SKM-1 (cell line): ENCODE measurements at regions not wholly inside any gene's neighbourhood (a gene's known extent, or its start where the extent isn't known, plus 50 kb on each side); places are given as distances from the start of the nearest gene placed in this dataset.

Experiments
- DNase-seq: peaks from one replicate; lab custom pipeline; 2025; ENCODE audit not compliant: unreplicated experiment; lab: John Stamatoyannopoulos, UW

GRCh38 chr16:66266436-66267291 is 99.8 kb upstream of the CDH5 start:
- no peak for DNase-seq

- DNase-seq: no peak
Observed at GRCh38 chr16:66265556-66266141, 100.8 kb upstream of the CDH5 start.

DNA sequence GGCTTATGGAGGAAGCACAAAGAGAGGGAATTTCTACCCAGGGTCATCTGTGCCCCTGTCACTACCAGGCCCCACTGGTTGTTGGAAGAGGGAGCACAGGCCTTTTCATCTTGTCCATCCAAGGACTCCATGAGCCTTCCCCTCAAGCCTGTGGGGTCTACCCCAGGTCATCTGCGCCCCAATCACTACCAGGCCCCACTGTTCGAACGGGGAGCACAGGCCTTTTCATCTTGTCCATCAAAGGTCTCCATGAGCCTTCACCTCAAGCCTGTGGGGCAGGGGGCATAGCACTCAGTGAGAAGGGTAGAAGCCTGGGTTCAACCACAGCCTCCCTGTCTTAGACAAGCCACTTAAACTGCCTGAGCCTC is 101.5 kb upstream of the CDH5 start:
- DNase-seq: no peak

DNA sequence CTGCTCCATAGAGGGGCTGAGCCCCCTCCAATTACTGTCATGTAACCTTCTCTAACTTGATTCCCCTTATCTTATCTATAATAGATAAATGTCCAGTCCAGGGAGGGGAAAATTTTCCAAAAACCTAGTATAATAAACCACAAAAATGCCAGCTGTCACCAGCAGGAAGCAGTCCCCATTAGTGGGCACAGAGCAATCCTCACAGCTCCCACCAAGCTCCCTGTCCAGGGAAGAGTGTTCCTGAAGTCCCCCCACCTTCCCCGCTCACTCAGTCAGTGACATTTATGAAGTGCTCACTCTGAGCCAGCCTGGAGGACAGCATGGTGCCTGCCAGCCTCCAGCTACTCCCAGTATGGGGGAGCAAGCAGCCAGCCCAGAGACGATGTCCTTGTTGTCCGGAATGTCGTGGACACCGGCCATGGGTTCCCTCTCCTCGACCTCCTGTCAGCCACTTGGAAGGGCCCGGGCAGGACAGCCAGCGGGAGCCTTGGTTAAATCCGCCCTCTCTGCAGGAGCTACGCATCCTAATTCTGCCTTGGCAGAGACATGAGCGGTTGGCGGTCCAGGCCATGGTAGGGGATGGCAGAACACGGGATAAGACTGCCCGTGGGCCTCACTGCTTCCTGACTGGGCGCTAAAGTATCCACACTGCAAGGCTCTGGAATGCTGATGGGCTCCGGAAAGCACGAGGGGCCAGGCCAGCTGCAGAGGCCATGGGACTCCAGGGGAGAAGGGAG is 102.0 kb upstream of the CDH5 start:
- no peak for DNase-seq

- no peak for DNase-seq
Observed at GRCh38 chr16:66263973-66264310, 102.5 kb upstream of the CDH5 start.

DNA sequence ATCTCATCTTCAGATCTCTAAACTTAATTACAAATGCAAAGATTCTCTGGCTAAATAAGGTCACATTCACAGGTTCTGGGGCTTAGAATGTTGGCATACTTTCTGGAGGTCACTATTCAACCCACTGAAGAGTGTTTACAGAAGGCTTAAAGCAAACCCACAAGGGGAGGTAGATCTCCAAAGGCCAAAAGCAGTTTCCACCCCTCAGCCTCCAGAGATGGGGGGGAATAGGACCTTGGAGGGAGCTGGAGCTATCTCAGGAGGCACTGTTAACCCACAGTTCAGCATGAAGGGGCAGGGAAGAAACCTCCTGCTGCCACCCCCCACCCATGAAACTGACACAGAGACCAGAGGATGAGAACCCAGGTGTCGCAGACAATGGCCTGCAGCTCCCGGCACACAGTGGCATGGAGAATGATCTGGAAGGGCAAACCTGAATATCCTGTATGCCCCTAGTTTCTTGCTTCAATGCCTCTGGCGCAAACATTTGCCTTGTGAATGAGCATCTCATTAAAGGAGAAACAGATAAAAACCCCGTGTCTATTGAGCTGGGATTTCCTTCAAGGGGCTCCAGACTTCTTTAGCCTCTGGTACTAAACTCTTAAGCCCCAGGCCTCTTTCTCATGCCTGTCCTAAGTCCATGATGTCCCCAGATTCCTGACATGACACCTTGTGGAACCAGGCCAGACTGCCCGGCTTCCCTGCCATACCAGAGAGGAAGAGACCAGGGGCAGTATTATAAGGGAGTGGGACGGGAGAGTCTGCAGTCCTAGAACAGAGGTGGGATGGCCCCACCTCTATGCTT is 103.1 kb upstream of the CDH5 start:
- DNase-seq: no peak

- DNase-seq: no peak
Observed at GRCh38 chr16:66262253-66263167, 104.0 kb upstream of the CDH5 start.

DNA sequence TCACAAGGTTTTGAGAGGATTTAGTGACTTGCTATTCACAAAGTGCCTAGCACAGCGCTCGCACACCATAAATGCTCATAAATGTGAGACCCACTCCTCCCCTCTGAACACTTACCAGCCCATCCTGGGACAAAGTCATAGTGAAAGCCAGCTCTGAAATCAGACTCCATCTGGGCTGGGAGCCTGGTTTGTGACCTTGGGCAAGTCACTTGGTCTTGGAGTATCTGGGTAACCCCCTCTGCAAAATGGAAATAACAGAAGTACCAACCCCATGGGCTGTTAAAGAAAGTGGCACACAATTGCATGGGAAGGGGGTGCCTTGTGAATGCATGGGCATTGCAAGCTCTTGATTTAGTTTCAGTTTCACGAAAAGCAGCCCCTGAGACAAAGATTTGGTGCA is 104.7 kb upstream of the CDH5 start:
- no peak for DNase-seq

DNA sequence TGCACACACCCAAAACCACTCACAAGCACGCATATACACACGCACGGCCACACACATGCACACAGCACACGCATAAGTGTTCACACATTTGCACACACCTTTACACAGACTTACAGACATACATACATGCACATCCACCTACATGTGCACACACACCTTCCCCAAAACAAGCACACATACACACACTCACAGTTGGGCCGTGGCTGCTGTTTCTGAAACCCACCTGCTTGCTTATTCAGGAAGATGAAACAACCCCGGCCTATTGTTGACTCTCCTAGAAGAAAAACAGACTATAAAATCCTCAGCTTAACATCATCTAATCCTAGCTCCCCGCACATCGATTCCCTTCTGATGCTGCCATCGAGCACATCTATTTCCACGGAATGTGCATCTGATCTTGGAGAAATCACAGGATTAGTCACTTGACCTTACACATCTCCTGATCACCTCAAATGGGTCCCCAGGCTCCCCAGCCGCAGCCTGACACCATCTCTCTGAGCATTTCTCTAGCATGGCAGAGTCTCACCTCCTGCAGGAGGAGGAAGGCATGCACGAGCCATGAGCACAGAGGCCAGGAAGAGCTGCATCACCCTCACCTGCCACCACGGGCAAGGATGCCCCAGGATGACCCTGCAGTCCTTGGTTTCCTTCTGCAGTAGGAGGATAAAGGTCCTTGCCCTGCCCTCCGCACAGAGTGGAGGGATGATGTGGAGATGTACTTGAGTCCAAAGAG is 105.8 kb upstream of the CDH5 start:
- DNase-seq: no peak

DNA sequence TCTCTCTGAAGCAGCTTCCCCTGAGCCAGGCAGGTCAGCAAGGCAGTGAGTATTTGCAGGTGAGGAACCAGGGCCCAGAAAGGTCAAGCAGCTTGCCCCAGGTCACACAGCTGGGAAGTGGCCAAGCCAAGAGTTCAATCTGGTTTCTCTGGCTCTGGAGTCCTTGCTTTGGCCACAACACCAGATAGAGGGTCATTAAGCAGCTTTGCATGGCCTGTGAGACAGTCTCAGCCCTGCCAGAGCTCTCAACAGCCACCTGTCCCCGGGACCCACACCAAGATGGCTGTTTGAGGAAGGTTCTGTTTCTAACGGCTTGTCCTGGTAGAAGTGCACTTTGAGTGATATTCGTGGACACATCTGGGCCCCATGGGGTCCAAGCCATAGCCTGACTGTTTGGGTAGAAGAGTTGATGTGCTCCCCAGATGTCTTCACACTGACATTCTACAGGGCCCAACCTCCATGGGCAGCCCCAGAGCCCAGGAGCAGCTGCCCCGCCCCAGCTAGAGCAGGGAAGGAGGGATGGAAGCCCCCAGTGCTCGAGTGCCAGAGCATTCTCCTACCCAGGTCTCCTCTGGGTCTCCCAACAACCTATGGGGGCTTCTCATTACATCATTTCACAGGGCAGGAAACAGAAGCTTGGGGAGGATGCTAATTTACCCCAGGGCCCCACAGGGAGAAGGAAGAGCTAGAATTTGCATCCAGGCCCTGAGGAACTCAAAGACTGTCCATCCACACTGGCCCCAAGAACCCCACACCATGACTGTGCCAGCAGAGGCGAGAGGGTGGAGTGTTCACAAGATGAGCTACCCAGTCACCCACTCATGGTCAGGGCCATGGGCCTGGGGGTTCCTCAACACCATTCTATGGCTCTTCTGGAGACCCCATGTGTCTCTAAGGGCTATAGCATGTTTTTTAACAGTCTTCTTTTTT is 107.3 kb upstream of the CDH5 start:
- DNase-seq: no peak

GRCh38 chr16:66256919-66257318 is 109.6 kb upstream of the CDH5 start:
- no peak for DNase-seq

DNA sequence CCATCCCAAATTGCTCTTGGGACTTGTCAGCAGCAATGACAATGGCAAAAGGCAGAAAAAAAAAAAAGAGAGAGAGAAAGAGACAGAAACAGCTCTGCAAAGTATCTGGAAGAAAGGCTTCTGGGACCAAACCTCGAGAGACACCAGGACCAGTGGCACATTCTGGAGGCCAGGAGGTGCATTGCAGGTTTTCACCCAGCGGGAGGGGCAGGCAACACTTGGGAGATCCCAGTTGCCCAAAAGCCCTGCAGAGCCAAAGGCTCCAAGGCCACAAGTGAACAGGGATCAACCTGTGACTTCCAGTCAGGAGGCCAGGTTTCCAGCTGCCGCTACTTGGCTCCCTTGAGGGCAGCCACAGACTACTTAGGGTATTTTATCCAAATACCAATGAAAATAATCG is 110.8 kb upstream of the CDH5 start:
- no peak for DNase-seq

- no peak for DNase-seq
Observed at GRCh38 chr16:66254751-66255150, 111.7 kb upstream of the CDH5 start.

GRCh38 chr16:66254106-66254505 is 112.4 kb upstream of the CDH5 start:
- DNase-seq: no peak

DNA sequence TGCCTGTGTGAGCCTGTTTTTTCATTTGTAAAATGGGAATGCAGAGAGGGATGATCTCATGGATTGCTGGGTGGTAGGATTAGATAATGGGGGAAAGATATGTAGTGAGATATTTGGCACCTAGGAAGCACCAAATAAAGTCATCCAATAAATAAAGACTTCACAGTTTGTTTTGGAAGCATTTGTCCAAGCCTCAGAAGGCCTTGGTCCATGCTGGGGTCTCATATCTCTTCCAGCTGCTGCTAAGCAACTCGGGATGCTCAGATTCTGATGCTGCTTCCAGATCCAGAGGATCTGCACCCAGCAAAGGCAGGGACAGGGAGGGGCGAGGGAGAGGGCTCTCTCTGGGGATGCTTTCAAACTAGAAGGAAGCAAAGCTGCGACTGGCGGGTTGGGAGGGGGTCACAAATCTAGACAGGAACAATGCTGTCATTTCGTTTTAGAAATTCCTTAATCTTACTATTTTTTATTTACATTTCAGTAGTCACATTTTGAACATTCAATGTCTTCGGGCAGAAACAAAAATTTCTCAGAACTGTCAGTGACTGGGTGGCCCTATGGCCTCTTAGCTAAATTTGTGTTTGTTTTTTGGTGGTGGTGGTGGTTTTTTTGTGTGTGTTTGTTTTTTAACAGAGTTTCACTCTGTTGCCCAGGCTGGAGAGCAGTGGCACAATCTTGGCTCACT is 114.9 kb upstream of the CDH5 start:
- no peak for DNase-seq

- no peak for DNase-seq
Observed at GRCh38 chr16:66250686-66251431, 115.6 kb upstream of the CDH5 start.
